GM10248 (cell line): ENCODE measurements at regions not wholly inside any gene's neighbourhood (a gene's known extent, or its start where the extent isn't known, plus 50 kb on each side); places are given as distances from the start of the nearest gene placed in this dataset.

ENCODE experiments used
- CTCF ChIA-PET: fragments of 300-600 bp; sonication (Branson Sonifier 250); formaldehyde crosslinking; extraction: SDS; loops from one replicate; lab custom pipeline; 2021; ENCODE audit warnings: antibody characterized with exemption; lab: Yijun Ruan, JAX
- POLR2A ChIA-PET: fragments of 350-650 bp; sonication (Branson Sonifier 250); formaldehyde crosslinking; extraction: SDS; loops from one replicate; lab custom pipeline; 2020; ENCODE audit warnings: antibody characterized with exemption; lab: Yijun Ruan, JAX
- DNase-seq: peaks from one replicate; pipeline ENCODE4 v3.0.0; 2012; ENCODE audit errors: extremely low spot score
- CTCF ChIP-seq: IDR thresholded peaks from 2 replicates; pipeline ENCODE4 v1.5.1; 2012; ENCODE audit warnings: mild to moderate bottlenecking, low read depth; ENCODE audit errors: extremely low read depth, missing control alignments, control extremely low read depth

- POLR2A ChIA-PET: no interaction called here
- TF ChIP-seq CTCF: no peak
- CTCF ChIA-PET: interaction anchor here (2.0 kb wide), 1 partner anchor 28 kb away, joined by 7 read pairs; no protein-coding TSS in a partner anchor
- no peak for DNase-seq
Observed at GRCh38 chr16:13425836-13426235, 494.1 kb upstream of the ERCC4 start.

GRCh38 chr16:13426269-13426668 lies 493.7 kb upstream of the ERCC4 start:
- CTCF ChIA-PET: interaction anchor here (2.0 kb wide), 1 partner anchor 27 kb away, joined by 7 read pairs; no protein-coding TSS in a partner anchor
- DNase-seq: no peak
- POLR2A ChIA-PET: no interaction called here
- TF ChIP-seq CTCF: no peak

- CTCF ChIA-PET: interaction anchor here (2.0 kb wide), 1 partner anchor 27 kb away, joined by 7 read pairs; no protein-coding TSS in a partner anchor
- POLR2A ChIA-PET: no interaction called here
- no peak for DNase-seq
- no peak for TF ChIP-seq CTCF
Observed at GRCh38 chr16:13426736-13427135, 493.2 kb upstream of the ERCC4 start.

GRCh38 chr16:13427943-13428342 lies 492.0 kb upstream of the ERCC4 start:
- ChIA-PET POLR2A (no interaction called here), CTCF (no interaction called here)
- no peak for DNase-seq
- TF ChIP-seq CTCF: no peak

- no peak for DNase-seq
- CTCF ChIA-PET: interaction anchor here (1.5 kb wide), 1 partner anchor 25 kb away, joined by 3 read pairs; no protein-coding TSS in a partner anchor
- POLR2A ChIA-PET: no interaction called here
- TF ChIP-seq CTCF: no peak
Observed at GRCh38 chr16:13429416-13429815, 490.5 kb upstream of the ERCC4 start.

GRCh38 chr16:13435415-13435814 lies 484.5 kb upstream of the ERCC4 start:
- no peak for TF ChIP-seq CTCF
- POLR2A ChIA-PET: no interaction called here
- DNase-seq: no peak
- CTCF ChIA-PET: interaction anchor here (1.6 to 3.6 kb wide), 3 partner anchors 11 to 18 kb away, joined by 3 to 15 read pairs (median 4); no protein-coding TSS in a partner anchor
